ENCODE measurements at regions not wholly inside any gene's neighbourhood (a gene's known extent, or its start where the extent isn't known, plus 50 kb on each side); places are given as distances from the start of the nearest gene placed in this dataset.

- Mint-ChIP-seq H3K4me1 (peaks cover 13 to 19% (median 16%) of the 10 kb centered on the region in 4 donors), H3K4me3 (no peak overlapping the region), H3K27ac (no peak overlapping the region), H3K36me3 (peaks cover 1 to 9% of the 10 kb centered on the region in 2 donors), H3K27me3 (no peaks in the 10 kb centered on the region), H3K9me3 (peaks cover 3 to 37% (median 18%) of the 10 kb centered on the region in 8 donors)
- no peak for DNase-seq
- no peak overlapping the region for H3K4me3 ChIP-seq (ENCODE audit: low read length in 2 of 2)
- H3K9me3 ChIP-seq (ENCODE audit: control insufficient read depth in 1 of 2, low read length in 2 of 2): peaks cover 0 to 9% of the 10 kb centered on the region in 2 donors
- no peak overlapping the region for H3K27ac ChIP-seq (ENCODE audit: low read depth, low read length)
- ChIA-PET POLR2A (ENCODE audit: partially characterized antibody) (no interaction called here), CTCF (ENCODE audit: partially characterized antibody) (interaction anchor here (0.9 to 1.6 kb wide), 3 partner anchors 13 to 419 kb away, joined by 3 to 4 read pairs (median 3); no protein-coding TSS in a partner anchor)
- peaks cover 20% of the 10 kb centered on the region for H3K4me1 ChIP-seq (ENCODE audit: insufficient read depth, low read length)
- H3K36me3 ChIP-seq (ENCODE audit: insufficient read depth, low read length): no peaks in the 10 kb centered on the region
- intact Hi-C loops (cut with micrococcal nuclease): no loop called here
- H3K27me3 ChIP-seq (ENCODE audit: insufficient read depth, low read length): no peaks in the 10 kb centered on the region
Measured at GRCh38 chr6:90428514-90428913, 131.9 kb upstream of the BACH2 start.

- H3K4me1 Mint-ChIP-seq: peaks cover 13 to 19% (median 16%) of the 10 kb centered on the region in 4 donors
- DNase-seq: peak; percentile 29 to 58 (median 49)
- no peaks in the 10 kb centered on the region for H3K27me3 Mint-ChIP-seq
- H3K9me3 Mint-ChIP-seq: peaks cover 0 to 15% (median 11%) of the 10 kb centered on the region in 8 donors
- intact Hi-C loops (cut with micrococcal nuclease): loop anchor here (1.0 to 2.0 kb wide), 2 partner anchors 32 to 34 kb away; no protein-coding TSS in a partner anchor
- peak overlapping the region; percentile 58 to 95 (median 91) for H3K27ac Mint-ChIP-seq
- Histone ChIP-seq H3K27me3 (ENCODE audit: insufficient read depth, low read length) (no peaks in the 10 kb centered on the region), H3K36me3 (ENCODE audit: insufficient read depth, low read length) (no peaks in the 10 kb centered on the region), H3K27ac (ENCODE audit: low read depth, low read length) (peak overlapping the region; percentile 50), H3K4me3 (ENCODE audit: low read length in 2 of 2) (peak overlapping the region in 1 of 2 donors; percentile 36), H3K9me3 (ENCODE audit: control insufficient read depth in 1 of 2, low read length in 2 of 2) (peaks cover 0 to 9% of the 10 kb centered on the region in 2 donors), H3K4me1 (ENCODE audit: insufficient read depth, low read length) (peaks cover 20% of the 10 kb centered on the region)
- ChIA-PET CTCF (ENCODE audit: partially characterized antibody) (interaction anchor here (0.7 to 8.3 kb wide), 9 partner anchors 12 to 485 kb away, joined by 3 to 55 read pairs (median 10); no protein-coding TSS in a partner anchor), POLR2A (ENCODE audit: partially characterized antibody) (interaction anchor here (0.6 to 4.3 kb wide), 12 partner anchors 9 to 485 kb away, joined by 3 to 82 read pairs (median 6); no protein-coding TSS in a partner anchor)
- peaks cover 0 to 5% of the 10 kb centered on the region in 2 donors for H3K36me3 Mint-ChIP-seq
- peak overlapping the region; percentile 63 to 88 (median 82) for H3K4me3 Mint-ChIP-seq
Measured at GRCh38 chr6:90425161-90425641, 128.6 kb upstream of the BACH2 start.

DNA sequence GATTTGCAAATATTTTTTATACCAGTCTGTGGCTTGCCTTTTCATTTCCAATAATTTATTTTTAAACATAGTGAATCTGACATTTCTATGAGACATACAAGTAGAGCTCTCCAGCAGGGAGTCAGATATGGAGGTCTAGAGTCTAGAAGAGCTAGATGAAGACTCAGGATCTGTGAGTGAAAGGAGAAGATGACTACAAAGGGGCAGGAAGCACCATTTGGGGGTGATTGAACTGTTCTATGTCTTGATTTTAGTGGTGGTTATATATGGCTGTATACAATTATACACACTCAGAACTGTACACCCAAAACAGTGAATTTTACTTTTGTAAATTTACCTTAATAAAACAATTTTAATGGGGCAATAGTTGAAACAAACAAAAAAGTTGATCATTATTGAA is 127.9 kb upstream of the BACH2 start:
- no peak for DNase-seq
- peaks cover 20% of the 10 kb centered on the region for H3K4me1 ChIP-seq (ENCODE audit: insufficient read depth, low read length)
- H3K9me3 Mint-ChIP-seq: peaks cover 0 to 9% (median 6%) of the 10 kb centered on the region in 8 donors
- H3K4me3 ChIP-seq (ENCODE audit: low read length in 2 of 2): no peak overlapping the region
- H3K36me3 Mint-ChIP-seq: peaks cover 0 to 4% of the 10 kb centered on the region in 2 donors
- peaks cover 0 to 7% of the 10 kb centered on the region in 2 donors for H3K9me3 ChIP-seq (ENCODE audit: control insufficient read depth in 1 of 2, low read length in 2 of 2)
- intact Hi-C loops (cut with micrococcal nuclease): loop anchor here (2.0 kb wide), 1 partner anchor 34 kb away; no protein-coding TSS in a partner anchor
- ChIA-PET POLR2A (ENCODE audit: partially characterized antibody) (interaction anchor here (0.6 to 4.3 kb wide), 13 partner anchors 10 to 484 kb away, joined by 3 to 82 read pairs (median 5); no protein-coding TSS in a partner anchor), CTCF (ENCODE audit: partially characterized antibody) (interaction anchor here (0.7 to 8.3 kb wide), 9 partner anchors 12 to 484 kb away, joined by 3 to 55 read pairs (median 10); no protein-coding TSS in a partner anchor)
- peaks cover 13 to 19% (median 16%) of the 10 kb centered on the region in 4 donors for H3K4me1 Mint-ChIP-seq
- peak overlapping the region; percentile 50 for H3K27ac ChIP-seq (ENCODE audit: low read depth, low read length)
- H3K36me3 ChIP-seq (ENCODE audit: insufficient read depth, low read length): no peaks in the 10 kb centered on the region
- H3K4me3 Mint-ChIP-seq: peak overlapping the region in 7 of 8 donors; percentile 33 to 88 (median 81)
- peak overlapping the region; percentile 45 to 95 (median 67) for H3K27ac Mint-ChIP-seq
- no peaks in the 10 kb centered on the region for H3K27me3 Mint-ChIP-seq
- no peaks in the 10 kb centered on the region for H3K27me3 ChIP-seq (ENCODE audit: insufficient read depth, low read length)

GRCh38 chr6:90421666-90422065 is 125.0 kb upstream of the BACH2 start:
- no peak overlapping the region for H3K27ac Mint-ChIP-seq
- H3K9me3 Mint-ChIP-seq: peaks cover 0 to 3% (median 0%) of the 10 kb centered on the region in 8 donors
- no peak overlapping the region for H3K27ac ChIP-seq (ENCODE audit: low read depth, low read length)
- intact Hi-C loops (cut with micrococcal nuclease): no loop called here
- no peaks in the 10 kb centered on the region for H3K27me3 ChIP-seq (ENCODE audit: insufficient read depth, low read length)
- peaks cover 20% of the 10 kb centered on the region for H3K4me1 ChIP-seq (ENCODE audit: insufficient read depth, low read length)
- H3K27me3 Mint-ChIP-seq: no peaks in the 10 kb centered on the region
- H3K4me3 ChIP-seq (ENCODE audit: low read length in 2 of 2): no peak overlapping the region
- H3K4me3 Mint-ChIP-seq: no peak overlapping the region
- no peaks in the 10 kb centered on the region for H3K9me3 ChIP-seq (ENCODE audit: control insufficient read depth in 1 of 2, low read length in 2 of 2)
- CTCF ChIA-PET (ENCODE audit: partially characterized antibody): interaction anchor here (1.0 to 8.3 kb wide), 3 partner anchors 28 to 478 kb away, joined by 3 to 55 read pairs (median 9); no protein-coding TSS in a partner anchor
- peaks cover 13 to 19% (median 16%) of the 10 kb centered on the region in 4 donors for H3K4me1 Mint-ChIP-seq
- no peaks in the 10 kb centered on the region for H3K36me3 ChIP-seq (ENCODE audit: insufficient read depth, low read length)
- no peak for DNase-seq
- POLR2A ChIA-PET (ENCODE audit: partially characterized antibody): interaction anchor here (0.6 kb wide), 1 partner anchor 9 kb away, joined by 3 read pairs; no protein-coding TSS in a partner anchor
- no peaks in the 10 kb centered on the region for H3K36me3 Mint-ChIP-seq

GRCh38 chr6:90420500-90420899 is 123.9 kb upstream of the BACH2 start:
- peaks cover 10 to 18% (median 12%) of the 10 kb centered on the region in 4 donors for H3K4me1 Mint-ChIP-seq
- POLR2A ChIA-PET (ENCODE audit: partially characterized antibody): interaction anchor here (0.6 to 11.4 kb wide), 4 partner anchors 9 to 89 kb away, joined by 3 to 198 read pairs (median 4); no protein-coding TSS in a partner anchor
- CTCF ChIA-PET (ENCODE audit: partially characterized antibody): interaction anchor here (0.8 to 8.3 kb wide), 4 partner anchors 11 to 56 kb away, joined by 3 to 55 read pairs (median 6); no protein-coding TSS in a partner anchor
- H3K27me3 Mint-ChIP-seq: no peaks in the 10 kb centered on the region
- no peak overlapping the region for H3K4me3 Mint-ChIP-seq
- intact Hi-C loops (cut with micrococcal nuclease): no loop called here
- no peaks in the 10 kb centered on the region for H3K36me3 ChIP-seq (ENCODE audit: insufficient read depth, low read length)
- no peak overlapping the region for H3K27ac Mint-ChIP-seq
- H3K4me3 ChIP-seq (ENCODE audit: low read length in 2 of 2): no peak overlapping the region
- no peak for DNase-seq
- no peaks in the 10 kb centered on the region for H3K9me3 ChIP-seq (ENCODE audit: control insufficient read depth in 1 of 2, low read length in 2 of 2)
- H3K36me3 Mint-ChIP-seq: no peaks in the 10 kb centered on the region
- H3K9me3 Mint-ChIP-seq: peaks cover 0 to 3% (median 0%) of the 10 kb centered on the region in 8 donors
- H3K27ac ChIP-seq (ENCODE audit: low read depth, low read length): no peak overlapping the region
- H3K4me1 ChIP-seq (ENCODE audit: insufficient read depth, low read length): peaks cover 13% of the 10 kb centered on the region
- H3K27me3 ChIP-seq (ENCODE audit: insufficient read depth, low read length): no peaks in the 10 kb centered on the region

DNA sequence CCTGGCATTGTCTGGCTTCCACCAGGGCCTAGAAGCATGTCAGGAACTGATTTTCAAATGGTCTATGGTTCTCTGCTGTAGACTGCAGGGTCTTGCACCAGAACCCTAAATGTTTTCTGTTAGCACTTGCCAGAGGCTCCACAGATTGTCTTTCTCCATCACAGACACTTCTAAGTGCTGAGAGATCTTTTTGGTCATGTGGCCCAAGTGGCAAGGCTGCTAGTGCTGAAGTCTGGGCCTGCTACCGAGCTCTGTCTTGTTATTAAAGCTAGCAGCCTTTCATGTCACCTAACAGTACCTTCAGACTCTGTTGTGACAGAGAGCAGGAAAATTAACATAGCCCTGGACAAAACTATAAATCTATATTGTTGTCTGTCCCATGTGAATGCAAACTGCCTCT is 120.7 kb upstream of the BACH2 start:
- no peak overlapping the region for H3K27ac Mint-ChIP-seq
- ChIA-PET POLR2A (ENCODE audit: partially characterized antibody) (interaction anchor here (11.4 kb wide), 1 partner anchor 16 kb away, joined by 198 read pairs; no protein-coding TSS in a partner anchor), CTCF (ENCODE audit: partially characterized antibody) (interaction anchor here (0.8 kb wide), 1 partner anchor 477 kb away, joined by 3 read pairs; no protein-coding TSS in a partner anchor)
- no peak overlapping the region for H3K4me3 ChIP-seq (ENCODE audit: low read length in 2 of 2)
- no peak for DNase-seq
- intact Hi-C loops (cut with micrococcal nuclease): no loop called here
- H3K4me3 Mint-ChIP-seq: no peak overlapping the region
- H3K36me3 ChIP-seq (ENCODE audit: insufficient read depth, low read length): no peaks in the 10 kb centered on the region
- H3K9me3 Mint-ChIP-seq: peaks cover 0 to 5% (median 2%) of the 10 kb centered on the region in 8 donors
- H3K4me1 Mint-ChIP-seq: peaks cover 15 to 35% (median 24%) of the 10 kb centered on the region in 4 donors
- H3K4me1 ChIP-seq (ENCODE audit: insufficient read depth, low read length): peaks cover 23% of the 10 kb centered on the region
- no peak overlapping the region for H3K27ac ChIP-seq (ENCODE audit: low read depth, low read length)
- peaks cover 0 to 3% of the 10 kb centered on the region in 2 donors for H3K36me3 Mint-ChIP-seq
- H3K9me3 ChIP-seq (ENCODE audit: control insufficient read depth in 1 of 2, low read length in 2 of 2): no peaks in the 10 kb centered on the region
- peaks cover 2% of the 10 kb centered on the region in 2 donors for H3K27me3 Mint-ChIP-seq
- H3K27me3 ChIP-seq (ENCODE audit: insufficient read depth, low read length): no peaks in the 10 kb centered on the region

DNA sequence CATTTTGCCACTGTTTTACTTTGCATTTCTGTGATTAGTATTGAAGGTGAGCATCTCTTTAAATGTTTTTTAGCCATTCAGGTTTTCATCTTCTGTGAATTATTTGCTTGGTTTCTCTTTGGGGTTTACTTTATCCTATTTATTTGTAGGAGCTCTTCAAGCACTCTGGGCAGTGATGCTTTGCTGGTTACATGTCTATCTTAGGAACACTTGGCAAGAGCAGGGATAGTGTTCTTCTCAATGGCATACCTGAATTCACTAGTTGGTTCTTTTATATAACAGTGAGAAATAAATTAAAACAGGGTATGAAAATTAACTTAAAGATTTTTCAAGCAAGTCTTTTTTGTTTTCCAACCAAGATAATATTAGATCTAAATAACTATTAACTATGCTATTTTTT is 119.7 kb upstream of the BACH2 start:
- H3K27ac ChIP-seq (ENCODE audit: low read depth, low read length): no peak overlapping the region
- H3K4me3 ChIP-seq (ENCODE audit: low read length in 2 of 2): no peak overlapping the region
- peaks cover 0 to 3% of the 10 kb centered on the region in 2 donors for H3K36me3 Mint-ChIP-seq
- no peak for DNase-seq
- peaks cover 33% of the 10 kb centered on the region for H3K4me1 ChIP-seq (ENCODE audit: insufficient read depth, low read length)
- H3K36me3 ChIP-seq (ENCODE audit: insufficient read depth, low read length): no peaks in the 10 kb centered on the region
- no peaks in the 10 kb centered on the region for H3K27me3 ChIP-seq (ENCODE audit: insufficient read depth, low read length)
- H3K9me3 ChIP-seq (ENCODE audit: control insufficient read depth in 1 of 2, low read length in 2 of 2): no peaks in the 10 kb centered on the region
- CTCF ChIA-PET (ENCODE audit: partially characterized antibody): interaction anchor here (0.8 to 7.1 kb wide), 4 partner anchors 8 to 476 kb away, joined by 3 to 57 read pairs (median 18); no protein-coding TSS in a partner anchor
- H3K27me3 Mint-ChIP-seq: peaks cover 2% of the 10 kb centered on the region in 2 donors
- peaks cover 0 to 5% (median 2%) of the 10 kb centered on the region in 8 donors for H3K9me3 Mint-ChIP-seq
- intact Hi-C loops (cut with micrococcal nuclease): no loop called here
- peaks cover 25 to 45% (median 35%) of the 10 kb centered on the region in 4 donors for H3K4me1 Mint-ChIP-seq
- POLR2A ChIA-PET (ENCODE audit: partially characterized antibody): interaction anchor here (7.0 to 11.4 kb wide), 2 partner anchors 8 to 15 kb away, joined by 82 to 198 read pairs; no protein-coding TSS in a partner anchor
- no peak overlapping the region for H3K4me3 Mint-ChIP-seq
- H3K27ac Mint-ChIP-seq: no peak overlapping the region

Data from CD4-positive, alpha-beta memory T cell (primary cell).